GM12878 (cell line): ENCODE measurements at regions not wholly inside any gene's neighbourhood (a gene's known extent, or its start where the extent isn't known, plus 50 kb on each side); places are given as distances from the start of the nearest gene placed in this dataset.

Source experiments
- ATAC-seq: fragments of 200-7000 bp; cut with Tn5 transposase; 3 replicates; pipeline ENCODE4 v1.9.1; 2020; ENCODE audit warnings: mild to moderate bottlenecking, moderate library complexity
- BruUV-seq: library from RNA; stranded (reverse); fragments of 400-500 nt; replicated peaks from 2 replicates; lab custom pipeline; 2021; lab: Mats Ljungman, UMichigan
- CTCF ChIA-PET: fragments of 300-600 bp; sonication (Branson Sonifier 250); formaldehyde crosslinking; extraction: SDS; loops from one replicate; lab custom pipeline; 2021; ENCODE audit warnings: inconsistent platforms; lab: Yijun Ruan, JAX
- POLR2A ChIA-PET: fragments of 350-600 bp; formaldehyde crosslinking; extraction: SDS; loops from one replicate; lab custom pipeline; 2021; ENCODE audit warnings: inconsistent platforms; lab: Charles Lee
- RAD21 ChIA-PET: fragments of 300-600 bp; sonication (Branson Sonifier 250); formaldehyde crosslinking; loops from one replicate; lab custom pipeline; 2023; ENCODE audit warnings: antibody characterized with exemption; ENCODE audit not compliant: unreplicated experiment; lab: Charles Lee
- SMC1A ChIA-PET: fragments of 300-600 bp; sonication (Branson Sonifier 250); formaldehyde crosslinking; loops from one replicate; lab custom pipeline; 2023; ENCODE audit not compliant: unreplicated experiment, uncharacterized antibody; lab: Charles Lee
- DNase-seq: peaks from one replicate; pipeline ENCODE4 v3.0.0-alpha.2; 2011; ENCODE audit warnings: low read depth, low spot score
- FAIRE-seq: peaks from 3 replicates; lab custom pipeline; 2011; peaks lifted over from hg19 to GRCh38; lab: Jason Lieb, UNC
- H2AFZ ChIP-seq: 2 replicates; pipeline ENCODE4 v1.6.0; 2011; ENCODE audit warnings: low read depth, low read length, control low read depth; ENCODE audit not compliant: control insufficient read depth
- H3K27ac ChIP-seq: 2 replicates; pipeline ENCODE4 v1.5.1; 2011; ENCODE audit warnings: control low read depth; ENCODE audit not compliant: control insufficient read depth, insufficient read depth
- H3K27me3 ChIP-seq, 2 experiments: replicated peaks in 1 of 2; 2 replicates each; pipeline versions ENCODE4 v1.6.0 to v1.6.1; 2011; ENCODE audit warnings: low read length in 1 of 2; ENCODE audit not compliant: control insufficient read depth in 2 of 2, insufficient read depth in 2 of 2
- H3K36me3 ChIP-seq, 2 experiments: 2 replicates each; pipeline ENCODE4 v1.5.1; 2011; ENCODE audit warnings: low read length in 1 of 2; ENCODE audit not compliant: control insufficient read depth in 2 of 2, insufficient read depth in 2 of 2
- H3K4me1 ChIP-seq: 2 replicates; pipeline ENCODE4 v1.6.1; 2011; ENCODE audit warnings: mild to moderate bottlenecking, low read length, moderate library complexity, mixed read lengths; ENCODE audit not compliant: control insufficient read depth, insufficient read depth
- H3K4me2 ChIP-seq: 2 replicates; pipeline ENCODE4 v1.6.0; 2011; ENCODE audit warnings: control low read depth; ENCODE audit not compliant: control insufficient read depth, insufficient read depth
- H3K4me3 ChIP-seq: fragments of 200-600 bp; sonication (generic); 2 replicates; pipeline ENCODE4 v1.5.1; 2016
- H3K79me2 ChIP-seq: 2 replicates; pipeline ENCODE4 v1.6.0; 2011; ENCODE audit warnings: low read length; ENCODE audit not compliant: control insufficient read depth, insufficient read depth
- H3K9ac ChIP-seq: 2 replicates; pipeline ENCODE4 v1.8.0; 2011; ENCODE audit warnings: low read length, control low read depth, mixed read lengths; ENCODE audit not compliant: control insufficient read depth, insufficient read depth
- H3K9me3 ChIP-seq: replicated peaks from 3 replicates; pipeline ENCODE4 v1.5.1; 2011; ENCODE audit warnings: mild to moderate bottlenecking, low read length; ENCODE audit not compliant: control insufficient read depth, insufficient read depth
- H4K20me1 ChIP-seq: 2 replicates; pipeline ENCODE4 v1.6.0; 2011; ENCODE audit not compliant: control insufficient read depth, insufficient read depth
- BCL3 ChIP-seq: IDR thresholded peaks from 2 replicates; pipeline ENCODE4 v1.6.1; 2011; ENCODE audit warnings: borderline replicate concordance, low read depth, mild to moderate bottlenecking, moderate library complexity, low read length; ENCODE audit not compliant: insufficient read depth, poor library complexity, severe bottlenecking
- BCLAF1 ChIP-seq: fragments of 450-650 bp; IDR thresholded peaks from 2 replicates; pipeline ENCODE4 v1.6.1; 2017; ENCODE audit warnings: antibody characterized with exemption, mild to moderate bottlenecking, moderate library complexity
- CBX3 ChIP-seq: fragments of 200-600 bp; sonication (generic); IDR thresholded peaks from 2 replicates; pipeline ENCODE4 v1.6.1; 2016; ENCODE audit warnings: low read depth, borderline replicate concordance
- CHD1 ChIP-seq: IDR thresholded peaks from 2 replicates; pipeline ENCODE4 v1.6.1; 2012; ENCODE audit warnings: low read depth, low read length, improper control_type of control experiment
- E2F4 ChIP-seq: IDR thresholded peaks from 2 replicates; pipeline ENCODE4 v1.6.1; 2012; ENCODE audit warnings: low read depth, low read length, improper control_type of control experiment
- EP300 ChIP-seq, 2 experiments: fragments of 150-350 bp in 1 of 2; IDR thresholded peaks; 2 replicates each; pipeline ENCODE4 v1.6.1; 2011 to 2012; ENCODE audit warnings: low read depth in 2 of 2, low read length in 2 of 2, borderline replicate concordance in 1 of 2, improper control_type of control experiment in 1 of 2, inconsistent platforms in 1 of 2; ENCODE audit not compliant: control insufficient read depth in 1 of 2
- FOXK2 ChIP-seq: fragments of 450-650 bp; IDR thresholded peaks from 2 replicates; pipeline ENCODE4 v1.6.1; 2017; ENCODE audit warnings: mild to moderate bottlenecking, moderate library complexity
- FOXM1 ChIP-seq: IDR thresholded peaks from 2 replicates; pipeline ENCODE4 v1.6.1; 2012; ENCODE audit warnings: low read depth, mild to moderate bottlenecking, inconsistent platforms, low read length, moderate library complexity
- SUZ12 ChIP-seq: fragments of 200-600 bp; sonication (generic); IDR thresholded peaks from one replicate; pipeline ENCODE4 v1.6.1; 2018; ENCODE audit warnings: antibody characterized with exemption, mild to moderate bottlenecking; ENCODE audit not compliant: unreplicated experiment
- ZBTB11 ChIP-seq: fragments of 450-650 bp; formaldehyde crosslinking; IDR thresholded peaks from 2 replicates; pipeline ENCODE4 v1.5.0; 2022; ENCODE audit warnings: mild to moderate bottlenecking, missing genetic modification characterization
- whole genome bisulfite sequencing: methylation state at CpG from one replicate; pipeline ENCODE4 v1.1.6; 2016; ENCODE audit warnings: low lambda C conversion rate; ENCODE audit not compliant: insufficient replicate concordance, insufficient coverage; ENCODE audit errors: missing lambda C conversion rate; 5-methylcytosine and 5-hydroxymethylcytosine counted together
- in situ Hi-C: fragments of 300-500 bp; cut with MboI; formaldehyde crosslinking; loops from 9 replicates; pipeline ENCODE4 v1.14.3; 2018; ENCODE audit warnings: mixed read lengths
- intact Hi-C: fragments of 100-400 bp; cut with micrococcal nuclease; formaldehyde crosslinking; loops from one replicate; pipeline ENCODE4 v1.14.2; 2022; ENCODE audit not compliant: unreplicated experiment

- H3K4me3 ChIP-seq, result no peak overlapping the region
- no peaks in the 10 kb centered on the region for H4K20me1 ChIP-seq
- ChIA-PET SMC1A (interaction anchor here (1.5 to 11.5 kb wide), 4 partner anchors 347 to 610 kb away, joined by 3 to 230 read pairs (median 33); no protein-coding TSS in a partner anchor), RAD21 (interaction anchor here (1.4 to 5.4 kb wide), 6 partner anchors 14 to 647 kb away, joined by 3 to 67 read pairs (median 38); no protein-coding TSS in a partner anchor), POLR2A (no interaction called here), CTCF (interaction anchor here (1.0 to 9.8 kb wide), 7 partner anchors 10 to 647 kb away, joined by 3 to 202 read pairs (median 11); no protein-coding TSS in a partner anchor)
- no peak overlapping the region for H3K27ac ChIP-seq
- no peaks in the 10 kb centered on the region for H3K27me3 ChIP-seq
- WGBS, result 48% methylated on average over 2 of the region's 2 CpGs
- DNase-seq (no peak), ATAC-seq (no peak), FAIRE-seq (no peak)
- BruUV-seq, result no TSS peak
- no peak overlapping the region for H3K4me2 ChIP-seq
- no peak overlapping the region for H3K9ac ChIP-seq
- no peaks in the 10 kb centered on the region for H3K36me3 ChIP-seq
- no peaks in the 10 kb centered on the region for H3K79me2 ChIP-seq
- intact Hi-C loops (loop anchor here (10.0 kb wide), 1 partner anchor 104 kb away; no protein-coding TSS in a partner anchor), in situ Hi-C loops (loop anchor here (5.0 kb wide), 2 partner anchors 424 to 619 kb away; no protein-coding TSS in a partner anchor)
- peaks cover 5% of the 10 kb centered on the region; the same call in 2 of the 3 replicates for H3K9me3 ChIP-seq
- H3K4me1 ChIP-seq, result no peaks in the 10 kb centered on the region
- TF ChIP-seq BCL3 (no peak), BCLAF1 (no peak), CBX3 (no peak), EP300 (IDR thresholded peaks at IDR 0.05; ENCODE audit: borderline replicate concordance in 1 of 2, control insufficient read depth in 1 of 2, low read depth in 2 of 2, low read length in 2 of 2) (no peak), FOXK2 (no peak), FOXM1 (no peak), CHD1 (no peak), ZBTB11 (no peak), SUZ12 (no peak), E2F4 (no peak)
- H2AFZ ChIP-seq, result no peak overlapping the region
These were observed 181.0 kb upstream of the RGS6 start for GRCh38 chr14:71751264-71751663.
